SK-N-SH treated with all-trans-retinoic acid at 6 μM for 48 hours (cell line): ENCODE measurements at regions not wholly inside any gene's neighbourhood (a gene's known extent, or its start where the extent isn't known, plus 50 kb on each side); places are given as distances from the start of the nearest gene placed in this dataset.

Experiments
- PPARA ChIP-seq: fragments of 250-450 bp; sonication (Bioruptor Pico); IDR thresholded peaks from 2 replicates; pipeline ENCODE4 v1.5.0; 2020; ENCODE audit warnings: mild to moderate bottlenecking, borderline replicate concordance
- RARB ChIP-seq: fragments of 250-450 bp; sonication (Bioruptor Pico); IDR thresholded peaks from 2 replicates; pipeline ENCODE4 v1.8.0; 2021; ENCODE audit warnings: mild to moderate bottlenecking, moderate library complexity

- TF ChIP-seq PPARA (CRISPR knock-in tag) (no peak), RARB (CRISPR knock-in tag) (no peak)
These were observed 99.7 kb upstream of the MIR17HG start for GRCh38 chr13:91247768-91248167.
